ENCODE measurements at regions not wholly inside any gene's neighbourhood (a gene's known extent, or its start where the extent isn't known, plus 50 kb on each side); places are given as distances from the start of the nearest gene placed in this dataset.

- no peak for TF ChIP-seq CTCF (IDR thresholded peaks at IDR 0.05)
- no peak for TF ChIP-seq POLR2AphosphoS5 (IDR thresholded peaks at IDR 0.05)
Observed at GRCh38 chr6:113082745-113083144, 735.6 kb downstream of the RFPL4B start.
